PC-3 (cell line): ENCODE measurements at regions not wholly inside any gene's neighbourhood (a gene's known extent, or its start where the extent isn't known, plus 50 kb on each side); places are given as distances from the start of the nearest gene placed in this dataset.

Experiments
- ATAC-seq: fragments of 200-7000 bp; cut with Tn5 transposase; 2 replicates; pipeline ENCODE4 v1.9.1; 2020; ENCODE audit warnings: mild to moderate bottlenecking, moderate library complexity
- BruUV-seq: library from RNA; stranded (reverse); fragments of 400-500 nt; replicated peaks from 2 replicates; lab custom pipeline; 2021; lab: Mats Ljungman, UMichigan
- CTCF ChIA-PET: fragments of 300-600 bp; sonication (Branson Sonifier 250); formaldehyde crosslinking; loops from one replicate; lab custom pipeline; 2022; ENCODE audit warnings: antibody characterized with exemption; lab: Charles Lee
- POLR2A ChIA-PET: fragments of 300-600 bp; sonication (Branson Sonifier 250); formaldehyde crosslinking; loops from one replicate; lab custom pipeline; 2022; ENCODE audit warnings: antibody characterized with exemption; ENCODE audit not compliant: unreplicated experiment; lab: Charles Lee
- DNase-seq: peaks from one replicate; pipeline ENCODE4 v3.0.0-alpha.2; 2015
- H2AFZ ChIP-seq: fragments of 300-600 bp; sonication (generic); 2 replicates; pipeline ENCODE4 v1.6.0; 2016; ENCODE audit warnings: antibody characterized with exemption, low read length
- H3F3A ChIP-seq: fragments of 300-600 bp; sonication (generic); one replicate; pipeline ENCODE4 v1.6.0; 2017; ENCODE audit warnings: antibody characterized with exemption, low read length, control low read depth, mild to moderate bottlenecking; ENCODE audit not compliant: unreplicated experiment
- H3K27ac ChIP-seq: fragments of 300-600 bp; sonication (generic); 2 replicates; pipeline ENCODE4 v1.5.1; 2016; ENCODE audit warnings: mild to moderate bottlenecking, low read length
- H3K27me3 ChIP-seq: fragments of 300-600 bp; sonication (generic); 2 replicates; pipeline ENCODE4 v1.6.1; 2016; ENCODE audit warnings: low read length, mixed read lengths
- H3K36me3 ChIP-seq: fragments of 300-600 bp; sonication (generic); 2 replicates; pipeline ENCODE4 v1.6.1; 2016; ENCODE audit warnings: low read depth, mixed run types, low read length, mixed read lengths
- H3K4me1 ChIP-seq: fragments of 300-600 bp; sonication (generic); 2 replicates; pipeline ENCODE4 v1.5.1; 2016; ENCODE audit warnings: low read length; ENCODE audit not compliant: insufficient read depth
- H3K4me2 ChIP-seq: fragments of 300-600 bp; sonication (generic); 2 replicates; pipeline ENCODE4 v1.6.0; 2016; ENCODE audit warnings: low read length
- H3K4me3 ChIP-seq: fragments of 300-600 bp; sonication (generic); 2 replicates; pipeline ENCODE4 v1.5.1; 2016; ENCODE audit warnings: mild to moderate bottlenecking, low read length, mixed read lengths
- H3K79me2 ChIP-seq: fragments of 300-600 bp; sonication (generic); 2 replicates; pipeline ENCODE4 v1.6.1; 2017; ENCODE audit warnings: low read length, mixed read lengths
- H3K9ac ChIP-seq: fragments of 300-600 bp; sonication (generic); 2 replicates; pipeline ENCODE4 v1.6.0; 2016; ENCODE audit warnings: mild to moderate bottlenecking, low read length
- H3K9me2 ChIP-seq: fragments of 300-600 bp; sonication (generic); replicated peaks from 2 replicates; pipeline ENCODE4 v1.6.1; 2016; ENCODE audit warnings: mixed run types, low read length, mixed read lengths
- H3K9me3 ChIP-seq: fragments of 300-600 bp; sonication (generic); 2 replicates; pipeline ENCODE4 v1.6.1; 2016; ENCODE audit warnings: low read length, mixed read lengths
- H4K20me1 ChIP-seq: fragments of 300-600 bp; sonication (generic); 2 replicates; pipeline ENCODE4 v1.6.1; 2016; ENCODE audit warnings: low read length, mixed read lengths
- EZH2 ChIP-seq: fragments of 300-600 bp; sonication (generic); IDR thresholded peaks from one replicate; pipeline ENCODE4 v1.6.1; 2017; ENCODE audit warnings: antibody characterized with exemption, mild to moderate bottlenecking, low read length; ENCODE audit not compliant: unreplicated experiment
- EZH2phosphoT487 ChIP-seq: fragments of 300-600 bp; sonication (generic); IDR thresholded peaks from 2 replicates; pipeline ENCODE4 v1.6.1; 2018; ENCODE audit warnings: mild to moderate bottlenecking, antibody characterized with exemption, low read length, borderline replicate concordance
- intact Hi-C: fragments of 100-400 bp; cut with micrococcal nuclease; formaldehyde crosslinking; loops from 2 replicates; pipeline ENCODE4 v1.9.0; 2023
- TF ChIP-seq, protein P1 (sequence below): fragments of 300-600 bp; sonication (generic); conservative IDR thresholded peaks from 2 replicates; pipeline ENCODE4 v1.5.1; 2017; ENCODE audit warnings: antibody characterized with exemption, low read depth, mild to moderate bottlenecking, low read length

DNA sequence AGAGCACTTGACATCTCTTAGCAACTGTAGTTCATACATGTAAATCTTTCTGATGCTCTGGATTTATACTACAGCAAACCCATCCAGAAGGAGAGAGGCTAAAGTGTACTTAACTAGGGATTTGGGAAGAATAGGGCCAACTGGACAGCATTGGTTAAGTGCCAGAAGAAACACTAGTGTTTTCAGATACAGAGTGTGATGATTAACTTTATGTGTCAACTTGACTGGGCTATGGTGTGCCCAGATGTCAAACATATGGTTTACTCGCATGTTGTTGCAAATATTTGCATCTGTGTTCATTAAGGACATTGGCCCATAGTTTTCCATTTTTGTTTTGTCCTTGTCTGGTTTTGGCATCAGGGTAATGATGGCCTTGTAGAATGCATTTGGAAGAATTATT is 384.7 kb upstream of the KCND2 start:
- Histone ChIP-seq H2AFZ (no peak overlapping the region), H3K4me2 (no peak overlapping the region), H3K9me2 (no peaks in the 10 kb centered on the region), H3K27ac (no peak overlapping the region), H3K9ac (no peak overlapping the region), H3K36me3 (no peaks in the 10 kb centered on the region), H4K20me1 (no peaks in the 10 kb centered on the region), H3F3A (no peaks in the 10 kb centered on the region), H3K9me3 (no peaks in the 10 kb centered on the region), H3K27me3 (no peaks in the 10 kb centered on the region), H3K4me1 (no peaks in the 10 kb centered on the region), H3K4me3 (no peak overlapping the region), H3K79me2 (no peaks in the 10 kb centered on the region)
- no peak for TF ChIP-seq EZH2phosphoT487
- TF ChIP-seq, protein P1, sequence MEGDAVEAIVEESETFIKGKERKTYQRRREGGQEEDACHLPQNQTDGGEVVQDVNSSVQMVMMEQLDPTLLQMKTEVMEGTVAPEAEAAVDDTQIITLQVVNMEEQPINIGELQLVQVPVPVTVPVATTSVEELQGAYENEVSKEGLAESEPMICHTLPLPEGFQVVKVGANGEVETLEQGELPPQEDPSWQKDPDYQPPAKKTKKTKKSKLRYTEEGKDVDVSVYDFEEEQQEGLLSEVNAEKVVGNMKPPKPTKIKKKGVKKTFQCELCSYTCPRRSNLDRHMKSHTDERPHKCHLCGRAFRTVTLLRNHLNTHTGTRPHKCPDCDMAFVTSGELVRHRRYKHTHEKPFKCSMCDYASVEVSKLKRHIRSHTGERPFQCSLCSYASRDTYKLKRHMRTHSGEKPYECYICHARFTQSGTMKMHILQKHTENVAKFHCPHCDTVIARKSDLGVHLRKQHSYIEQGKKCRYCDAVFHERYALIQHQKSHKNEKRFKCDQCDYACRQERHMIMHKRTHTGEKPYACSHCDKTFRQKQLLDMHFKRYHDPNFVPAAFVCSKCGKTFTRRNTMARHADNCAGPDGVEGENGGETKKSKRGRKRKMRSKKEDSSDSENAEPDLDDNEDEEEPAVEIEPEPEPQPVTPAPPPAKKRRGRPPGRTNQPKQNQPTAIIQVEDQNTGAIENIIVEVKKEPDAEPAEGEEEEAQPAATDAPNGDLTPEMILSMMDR = no peak
- no peak for TF ChIP-seq EZH2
- ATAC-seq (no peak), DNase-seq (no peak)
- BruUV-seq = no TSS peak
- POLR2A ChIA-PET = no interaction called here
- intact Hi-C loops = no loop called here
- CTCF ChIA-PET = no interaction called here

DNA sequence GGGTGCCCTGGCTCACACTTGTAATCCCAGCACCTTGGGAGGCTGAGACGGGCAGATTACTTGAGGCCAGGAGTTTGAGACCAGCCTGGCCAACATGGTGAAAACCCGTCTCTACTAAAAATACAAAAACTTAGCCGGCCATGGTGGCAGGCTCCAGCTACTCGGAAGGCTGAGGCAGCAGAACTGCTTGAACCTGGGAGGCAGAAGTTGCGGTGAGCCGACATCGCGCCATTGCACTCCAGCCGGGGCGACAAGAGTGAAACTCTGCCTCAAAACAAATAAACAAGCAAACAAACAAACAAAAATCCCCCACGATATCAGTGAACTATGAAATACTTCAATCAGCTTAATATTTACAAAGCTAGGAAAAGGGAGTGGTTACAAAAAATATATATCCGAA is 382.3 kb upstream of the KCND2 start:
- intact Hi-C loops = no loop called here
- no peaks in the 10 kb centered on the region for H3K9me3 ChIP-seq
- no peak overlapping the region for H3K27ac ChIP-seq
- DNase-seq (no peak), ATAC-seq (no peak)
- no peaks in the 10 kb centered on the region for H3K79me2 ChIP-seq
- no peaks in the 10 kb centered on the region for H3K36me3 ChIP-seq
- CTCF ChIA-PET = no interaction called here
- no peaks in the 10 kb centered on the region for H3K4me1 ChIP-seq
- BruUV-seq = no TSS peak
- no peaks in the 10 kb centered on the region for H3F3A ChIP-seq
- no peaks in the 10 kb centered on the region for H4K20me1 ChIP-seq
- no peak overlapping the region for H2AFZ ChIP-seq
- H3K4me2 ChIP-seq = no peak overlapping the region
- no peaks in the 10 kb centered on the region for H3K27me3 ChIP-seq
- H3K9me2 ChIP-seq = no peaks in the 10 kb centered on the region
- POLR2A ChIA-PET = no interaction called here
- H3K9ac ChIP-seq = no peak overlapping the region
- TF ChIP-seq EZH2phosphoT487 (no peak), EZH2 (no peak)
- TF ChIP-seq, protein P1 = no peak
- no peak overlapping the region for H3K4me3 ChIP-seq

DNA sequence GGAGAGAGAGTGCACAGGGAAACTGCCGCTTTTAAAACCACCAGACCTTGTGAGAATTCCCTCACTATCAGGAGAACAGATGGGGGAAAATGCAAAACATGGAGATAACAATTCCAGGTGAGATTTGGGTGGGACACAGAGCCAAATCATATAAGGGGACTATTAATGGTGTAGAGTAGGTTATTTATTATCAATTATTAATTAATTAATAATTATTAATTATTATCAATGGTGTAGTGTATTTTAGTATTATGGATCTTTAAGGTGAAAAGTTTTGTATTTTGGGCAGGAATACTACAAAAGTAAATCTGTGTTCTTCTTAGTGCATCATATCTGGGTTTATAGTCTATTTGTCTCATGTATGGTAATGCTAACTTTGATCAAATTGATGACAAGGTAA is 377.7 kb upstream of the KCND2 start:
- ChIA-PET CTCF (no interaction called here), POLR2A (no interaction called here)
- H2AFZ ChIP-seq = no peak overlapping the region
- H3K4me1 ChIP-seq = no peaks in the 10 kb centered on the region
- H3K9ac ChIP-seq = no peak overlapping the region
- no peak overlapping the region for H3K27ac ChIP-seq
- no peak overlapping the region for H3K4me3 ChIP-seq
- no peaks in the 10 kb centered on the region for H3K27me3 ChIP-seq
- BruUV-seq = no TSS peak
- DNase-seq (no peak), ATAC-seq (no peak)
- H3K4me2 ChIP-seq = no peak overlapping the region
- intact Hi-C loops = no loop called here
- no peaks in the 10 kb centered on the region for H3K79me2 ChIP-seq
- no peaks in the 10 kb centered on the region for H3K9me3 ChIP-seq
- H3K36me3 ChIP-seq = no peaks in the 10 kb centered on the region
- no peaks in the 10 kb centered on the region for H3K9me2 ChIP-seq
- TF ChIP-seq EZH2 (no peak), EZH2phosphoT487 (no peak)
- TF ChIP-seq, protein P1 = no peak
- no peaks in the 10 kb centered on the region for H3F3A ChIP-seq
- H4K20me1 ChIP-seq = no peaks in the 10 kb centered on the region
